Smooth muscle cell (in vitro differentiated cells): ENCODE measurements at regions not wholly inside any gene's neighbourhood (a gene's known extent, or its start where the extent isn't known, plus 50 kb on each side); places are given as distances from the start of the nearest gene placed in this dataset.

Experiments used
- DNase-seq: peaks from one replicate; lab custom pipeline; 2025; ENCODE audit not compliant: unreplicated experiment; lab: John Stamatoyannopoulos, UW
- H2AFZ ChIP-seq: fragments of 200-600 bp; sonication (generic); 2 replicates; pipeline ENCODE4 v1.6.0; 2016; ENCODE audit warnings: antibody characterized with exemption, low read depth, mild to moderate bottlenecking
- H3F3A ChIP-seq: fragments of 200-600 bp; sonication (generic); 2 replicates; pipeline ENCODE4 v1.6.0; 2017; ENCODE audit warnings: antibody characterized with exemption, low read depth
- H3K27ac ChIP-seq: fragments of 200-600 bp; sonication (generic); 2 replicates; pipeline ENCODE4 v1.5.1; 2016; ENCODE audit warnings: low read depth, mild to moderate bottlenecking
- H3K27me3 ChIP-seq: fragments of 200-600 bp; sonication (generic); 2 replicates; pipeline ENCODE4 v1.6.1; 2016; ENCODE audit warnings: low read depth, mild to moderate bottlenecking
- H3K36me3 ChIP-seq: fragments of 200-600 bp; sonication (generic); 2 replicates; pipeline ENCODE4 v1.5.1; 2016; ENCODE audit warnings: low read depth
- H3K4me1 ChIP-seq: fragments of 200-600 bp; sonication (generic); 2 replicates; pipeline ENCODE4 v1.5.1; 2016; ENCODE audit warnings: low read depth
- H3K4me2 ChIP-seq: fragments of 200-600 bp; sonication (generic); 2 replicates; pipeline ENCODE4 v1.6.0; 2016; ENCODE audit warnings: mild to moderate bottlenecking
- H3K4me3 ChIP-seq: fragments of 200-600 bp; sonication (generic); 2 replicates; pipeline ENCODE4 v1.5.1; 2016; ENCODE audit warnings: mild to moderate bottlenecking
- H3K79me2 ChIP-seq: fragments of 200-600 bp; sonication (generic); 2 replicates; pipeline ENCODE4 v1.6.0; 2016; ENCODE audit warnings: low read depth, mild to moderate bottlenecking
- H3K9ac ChIP-seq: fragments of 200-600 bp; sonication (generic); 2 replicates; pipeline ENCODE4 v1.6.0; 2016; ENCODE audit warnings: low read depth
- H3K9me3 ChIP-seq: fragments of 200-600 bp; sonication (generic); replicated peaks from 2 replicates; pipeline ENCODE4 v1.5.1; 2016; ENCODE audit warnings: low read depth
- H4K20me1 ChIP-seq: fragments of 200-600 bp; sonication (generic); 2 replicates; pipeline ENCODE4 v1.6.0; 2016; ENCODE audit warnings: low read depth
- CTCF ChIP-seq: fragments of 200-600 bp; sonication (generic); IDR thresholded peaks from 2 replicates; pipeline ENCODE4 v1.5.1; 2017; ENCODE audit warnings: borderline replicate concordance, mild to moderate bottlenecking, antibody characterized with exemption; ENCODE audit not compliant: insufficient read depth, poor library complexity, severe bottlenecking
- WGBS: methylation state at CpG from one replicate; pipeline ENCODE4 v1.1.7; 2016; ENCODE audit warnings: low lambda C conversion rate; 5-methylcytosine and 5-hydroxymethylcytosine counted together

- 100% methylated on average over 1 of the region's 1 CpG for WGBS
- no peak overlapping the region for H3K4me3 ChIP-seq
- H3K27ac ChIP-seq, result no peak overlapping the region
- H3K36me3 ChIP-seq, result no peaks in the 10 kb centered on the region
- no peaks in the 10 kb centered on the region for H3F3A ChIP-seq
- H2AFZ ChIP-seq, result no peak overlapping the region
- no peak overlapping the region for H3K4me2 ChIP-seq
- no peaks in the 10 kb centered on the region for H3K4me1 ChIP-seq
- no peaks in the 10 kb centered on the region for H3K27me3 ChIP-seq
- H3K9me3 ChIP-seq, result no peaks in the 10 kb centered on the region
- no peaks in the 10 kb centered on the region for H3K79me2 ChIP-seq
- DNase-seq, result no peak
- H4K20me1 ChIP-seq, result no peaks in the 10 kb centered on the region
- H3K9ac ChIP-seq, result no peak overlapping the region
- TF ChIP-seq CTCF, result no peak
Measured at GRCh38 chr7:113175525-113176104, 57.3 kb upstream of the SMIM30 start.

DNA sequence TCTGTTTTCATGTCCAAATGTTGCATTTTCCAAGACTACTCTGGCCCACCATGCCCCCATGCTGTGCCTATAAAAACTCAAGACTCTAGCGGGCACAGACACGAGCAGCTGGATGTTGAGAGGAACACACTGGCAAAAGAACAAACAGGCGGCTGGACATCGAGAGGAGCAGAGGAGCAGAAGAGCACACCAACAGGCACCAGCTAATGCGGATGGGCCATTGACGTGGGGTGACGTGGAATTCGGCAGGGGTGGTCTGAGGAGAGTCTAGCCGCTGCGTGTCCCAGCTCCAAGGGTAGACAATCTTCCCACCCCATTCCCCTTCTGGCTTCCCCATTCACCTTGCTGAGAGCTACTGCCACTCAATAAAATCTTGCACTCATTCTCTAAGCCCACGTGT is 54.4 kb upstream of the SMIM30 start:
- Histone ChIP-seq H3K4me3 (no peak overlapping the region), H3K27me3 (no peaks in the 10 kb centered on the region), H4K20me1 (no peaks in the 10 kb centered on the region), H3K4me2 (no peak overlapping the region), H3K4me1 (no peaks in the 10 kb centered on the region), H2AFZ (no peak overlapping the region), H3K36me3 (no peaks in the 10 kb centered on the region), H3K79me2 (no peaks in the 10 kb centered on the region), H3K27ac (no peak overlapping the region), H3K9me3 (no peaks in the 10 kb centered on the region), H3K9ac (no peak overlapping the region), H3F3A (no peaks in the 10 kb centered on the region)
- DNase-seq, result no peak
- TF ChIP-seq CTCF, result no peak
- 96% methylated on average over 11 of the region's 11 CpGs for WGBS

DNA sequence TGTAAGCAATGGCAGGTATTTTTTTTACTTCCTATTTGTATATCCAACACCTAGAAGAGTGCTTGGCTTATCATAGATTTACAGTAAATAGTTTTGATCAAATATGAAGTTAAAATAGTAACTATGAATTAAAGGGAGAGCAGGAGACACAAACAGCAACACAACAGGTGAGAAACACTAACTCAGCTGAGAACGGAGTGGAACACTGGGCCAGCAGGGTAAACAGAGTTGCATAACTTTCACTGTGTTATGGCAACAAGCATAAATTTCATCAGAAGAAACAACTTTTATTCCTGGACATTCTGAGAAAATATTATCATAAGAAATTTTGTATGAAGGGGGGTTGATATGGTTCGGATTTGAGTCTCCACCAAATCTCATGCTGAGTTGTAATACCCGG is 52.2 kb upstream of the SMIM30 start:
- no peak overlapping the region for H2AFZ ChIP-seq
- no peak overlapping the region for H3K4me3 ChIP-seq
- H3K79me2 ChIP-seq, result no peaks in the 10 kb centered on the region
- H3K9ac ChIP-seq, result no peak overlapping the region
- no peaks in the 10 kb centered on the region for H3F3A ChIP-seq
- H3K4me1 ChIP-seq, result no peaks in the 10 kb centered on the region
- H4K20me1 ChIP-seq, result no peaks in the 10 kb centered on the region
- H3K36me3 ChIP-seq, result no peaks in the 10 kb centered on the region
- DNase-seq, result no peak
- TF ChIP-seq CTCF, result no peak
- H3K9me3 ChIP-seq, result no peaks in the 10 kb centered on the region
- no peak overlapping the region for H3K27ac ChIP-seq
- H3K4me2 ChIP-seq, result no peak overlapping the region
- 74% methylated on average over 3 of the region's 3 CpGs for WGBS
- H3K27me3 ChIP-seq, result no peaks in the 10 kb centered on the region
